ENCODE measurements at regions not wholly inside any gene's neighbourhood (a gene's known extent, or its start where the extent isn't known, plus 50 kb on each side); places are given as distances from the start of the nearest gene placed in this dataset.

DNA sequence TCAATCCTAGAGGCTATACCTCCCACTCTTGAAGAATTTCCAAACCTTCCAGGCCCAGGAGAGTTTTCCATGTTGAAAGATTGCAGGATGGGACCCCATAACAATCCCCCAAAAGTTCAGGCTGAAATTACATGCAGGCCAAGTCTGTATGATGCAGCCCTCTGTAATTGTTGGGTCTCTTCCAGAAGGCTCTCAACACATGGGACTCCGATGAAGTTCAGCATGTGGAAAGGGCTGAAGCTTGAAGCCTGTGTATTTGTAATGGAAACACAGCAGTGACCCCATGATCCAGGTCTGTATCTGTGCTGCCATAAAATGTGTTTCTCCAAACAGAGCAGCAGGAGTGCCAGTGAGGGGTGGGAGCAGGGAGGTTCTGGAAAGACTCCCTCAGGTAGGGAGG, 202.5 kb upstream of the LYPLAL1 start:
- H3K4me3 Mint-ChIP-seq (ENCODE audit: unreplicated experiment) = no peak overlapping the region
- DNase-seq (ENCODE audit: low spot score) = no peak
- H3K27ac Mint-ChIP-seq (ENCODE audit: unreplicated experiment) = no peak overlapping the region
- H3K36me3 Mint-ChIP-seq (ENCODE audit: low read depth) = peaks cover 1% of the 10 kb centered on the region
- no peak for TF ChIP-seq CTCF (IDR thresholded peaks at IDR 0.05)
- H3K9me3 Mint-ChIP-seq (ENCODE audit: low read depth) = peaks cover 15% of the 10 kb centered on the region
- peaks cover 4% of the 10 kb centered on the region for H3K4me1 Mint-ChIP-seq (ENCODE audit: low read depth)
- H3K27me3 Mint-ChIP-seq (ENCODE audit: low read depth) = no peaks in the 10 kb centered on the region

DNA sequence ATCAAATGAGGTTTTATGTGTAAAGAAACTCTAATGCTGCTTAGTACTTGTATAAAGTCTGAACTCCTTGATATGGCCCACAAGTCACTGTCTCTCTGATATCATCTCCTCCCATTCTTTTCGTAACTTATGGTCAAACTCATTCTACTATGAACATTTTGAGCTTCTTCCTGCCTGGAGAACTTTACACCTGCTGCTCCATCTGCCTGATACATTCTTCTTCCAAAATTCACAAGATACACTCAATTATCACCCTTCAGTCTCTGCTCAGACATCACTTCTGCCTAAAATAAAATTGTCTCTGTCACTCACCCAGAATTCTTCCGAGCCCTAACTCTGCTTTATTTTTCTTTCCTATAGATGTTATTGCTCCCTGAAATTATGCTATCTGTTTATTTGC, 192.8 kb upstream of the LYPLAL1 start:
- Mint-ChIP-seq H3K27me3 (ENCODE audit: low read depth) (no peaks in the 10 kb centered on the region), H3K4me3 (ENCODE audit: unreplicated experiment) (no peak overlapping the region), H3K9me3 (ENCODE audit: low read depth) (no peaks in the 10 kb centered on the region), H3K27ac (ENCODE audit: unreplicated experiment) (no peak overlapping the region), H3K36me3 (ENCODE audit: low read depth) (no peaks in the 10 kb centered on the region), H3K4me1 (ENCODE audit: low read depth) (peaks cover 15% of the 10 kb centered on the region)
- DNase-seq (ENCODE audit: low spot score) = no peak
- TF ChIP-seq CTCF (IDR thresholded peaks at IDR 0.05) = no peak

DNA sequence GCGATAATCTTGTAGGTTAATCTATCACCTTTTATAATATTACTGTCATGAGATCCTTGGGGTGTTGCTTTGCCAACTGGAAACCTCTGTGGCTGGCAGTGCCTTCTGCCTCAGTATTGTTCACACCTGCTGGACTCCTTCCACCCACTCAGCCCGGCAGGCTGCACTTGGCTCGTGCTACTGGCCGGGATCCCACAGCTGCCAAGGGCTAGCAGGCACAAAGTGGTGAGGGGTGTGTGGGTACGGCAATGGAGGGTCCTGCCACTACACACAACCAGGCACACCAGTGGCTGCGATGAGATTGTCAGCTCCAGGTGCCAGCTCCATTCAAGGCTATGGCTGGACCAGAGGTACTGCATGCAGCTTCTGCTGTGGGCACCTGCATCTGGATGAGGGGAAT, 191.2 kb upstream of the LYPLAL1 start:
- no peaks in the 10 kb centered on the region for H3K27me3 Mint-ChIP-seq (ENCODE audit: low read depth)
- peaks cover 1% of the 10 kb centered on the region for H3K9me3 Mint-ChIP-seq (ENCODE audit: low read depth)
- no peak overlapping the region for H3K27ac Mint-ChIP-seq (ENCODE audit: unreplicated experiment)
- no peak overlapping the region for H3K4me3 Mint-ChIP-seq (ENCODE audit: unreplicated experiment)
- H3K4me1 Mint-ChIP-seq (ENCODE audit: low read depth) = peaks cover 15% of the 10 kb centered on the region
- no peak for DNase-seq (ENCODE audit: low spot score)
- TF ChIP-seq CTCF (IDR thresholded peaks at IDR 0.05) = no peak
- H3K36me3 Mint-ChIP-seq (ENCODE audit: low read depth) = no peaks in the 10 kb centered on the region

- no peaks in the 10 kb centered on the region for H3K36me3 Mint-ChIP-seq (ENCODE audit: low read depth)
- H3K27me3 Mint-ChIP-seq (ENCODE audit: low read depth) = no peaks in the 10 kb centered on the region
- H3K9me3 Mint-ChIP-seq (ENCODE audit: low read depth) = peaks cover 8% of the 10 kb centered on the region
- TF ChIP-seq CTCF (IDR thresholded peaks at IDR 0.05) = no peak
- H3K27ac Mint-ChIP-seq (ENCODE audit: unreplicated experiment) = no peak overlapping the region
- DNase-seq (ENCODE audit: low spot score) = no peak
- H3K4me3 Mint-ChIP-seq (ENCODE audit: unreplicated experiment) = no peak overlapping the region
- peaks cover 15% of the 10 kb centered on the region for H3K4me1 Mint-ChIP-seq (ENCODE audit: low read depth)
These were observed 190.2 kb upstream of the LYPLAL1 start for GRCh38 chr1:218983433-218983832.

GRCh38 chr1:218983848-218984247, 189.8 kb upstream of the LYPLAL1 start:
- H3K4me1 Mint-ChIP-seq (ENCODE audit: low read depth) = peaks cover 15% of the 10 kb centered on the region
- H3K27me3 Mint-ChIP-seq (ENCODE audit: low read depth) = no peaks in the 10 kb centered on the region
- no peak overlapping the region for H3K27ac Mint-ChIP-seq (ENCODE audit: unreplicated experiment)
- peaks cover 11% of the 10 kb centered on the region for H3K9me3 Mint-ChIP-seq (ENCODE audit: low read depth)
- no peaks in the 10 kb centered on the region for H3K36me3 Mint-ChIP-seq (ENCODE audit: low read depth)
- TF ChIP-seq CTCF (IDR thresholded peaks at IDR 0.05) = peak; percentile 58
- no peak overlapping the region for H3K4me3 Mint-ChIP-seq (ENCODE audit: unreplicated experiment)
- DNase-seq (ENCODE audit: low spot score) = no peak

Measured in chondrocyte (in vitro differentiated cells).